ENCODE measurements at regions not wholly inside any gene's neighbourhood (a gene's known extent, or its start where the extent isn't known, plus 50 kb on each side); places are given as distances from the start of the nearest gene placed in this dataset.

DNA sequence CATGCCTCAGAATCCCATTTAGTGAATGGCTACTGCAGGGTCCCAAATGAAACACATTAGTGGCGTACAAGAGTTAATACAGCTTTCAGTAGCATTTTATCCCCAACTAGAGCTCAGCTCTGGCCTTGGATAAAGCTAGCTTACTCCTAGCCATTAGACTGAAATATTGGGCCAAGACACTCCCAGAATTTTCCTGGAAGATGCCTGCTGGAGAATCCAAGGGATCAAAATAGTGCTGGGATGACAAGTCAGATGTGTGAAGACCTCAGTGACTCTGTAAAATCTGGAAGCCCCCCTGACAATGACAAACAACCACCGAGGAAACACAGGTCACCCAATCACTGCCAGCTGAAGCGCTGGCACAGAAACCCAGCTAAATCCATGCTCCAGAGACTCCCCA is 303.1 kb upstream of the SORL1-AS1 start:
- no peaks in the 10 kb centered on the region for H3F3A ChIP-seq (replicated peaks; ENCODE audit: insufficient read depth)
- CTCF ChIA-PET, result interaction anchor here (1.6 kb wide), 1 partner anchor 101 kb away, joined by 4 read pairs; no protein-coding TSS in a partner anchor

More for the DNA sequence above, 303.1 kb upstream of the SORL1-AS1 start:
- no peak overlapping the region for H3K4me2 ChIP-seq
- peaks cover 0 to 4% of the 10 kb centered on the region in 2 experiments; a peak in 2 of 4 replicates for H3K4me1 ChIP-seq (ENCODE audit: control insufficient read depth in 1 of 2, insufficient read depth in 2 of 2, low read depth in 1 of 2, low read length in 1 of 2)
- TF ChIP-seq YY1 (IDR thresholded peaks at IDR 0.05; ENCODE audit: low read depth) (no peak), JUND (IDR thresholded peaks at IDR 0.05) (no peak), IRF3 (IDR thresholded peaks at IDR 0.05; ENCODE audit: low read depth, low read length) (no peak), RCOR1 (IDR thresholded peaks at IDR 0.05; ENCODE audit: low read length) (no peak), FOSL2 (IDR thresholded peaks at IDR 0.05; ENCODE audit: borderline replicate concordance, low read depth) (no peak), EZH2phosphoT487 (IDR thresholded peaks at IDR 0.05; ENCODE audit: borderline replicate concordance, low read depth) (no peak), POLR2AphosphoS5 (IDR thresholded peaks at IDR 0.05; ENCODE audit: low read depth, low read length) (no peak), TEAD4 (IDR thresholded peaks at IDR 0.05; ENCODE audit: borderline replicate concordance, insufficient read depth) (no peak), MAX (IDR thresholded peaks at IDR 0.05; ENCODE audit: low read depth) (no peak), PBX3 (IDR thresholded peaks at IDR 0.05) (no peak), TCF12 (IDR thresholded peaks at IDR 0.05) (no peak), FOXM1 (IDR thresholded peaks at IDR 0.05; ENCODE audit: low read depth) (no peak), FOXJ3 (CRISPR knock-in tag; IDR thresholded peaks at IDR 0.05) (no peak), GATA2 (CRISPR knock-in tag; IDR thresholded peaks at IDR 0.05) (no peak), NRF1 (IDR thresholded peaks at IDR 0.05; ENCODE audit: low read depth, low read length) (no peak), SMC3 (IDR thresholded peaks at IDR 0.05; ENCODE audit: low read depth, low read length) (no peak)
- TF ChIP-seq, protein P1, sequence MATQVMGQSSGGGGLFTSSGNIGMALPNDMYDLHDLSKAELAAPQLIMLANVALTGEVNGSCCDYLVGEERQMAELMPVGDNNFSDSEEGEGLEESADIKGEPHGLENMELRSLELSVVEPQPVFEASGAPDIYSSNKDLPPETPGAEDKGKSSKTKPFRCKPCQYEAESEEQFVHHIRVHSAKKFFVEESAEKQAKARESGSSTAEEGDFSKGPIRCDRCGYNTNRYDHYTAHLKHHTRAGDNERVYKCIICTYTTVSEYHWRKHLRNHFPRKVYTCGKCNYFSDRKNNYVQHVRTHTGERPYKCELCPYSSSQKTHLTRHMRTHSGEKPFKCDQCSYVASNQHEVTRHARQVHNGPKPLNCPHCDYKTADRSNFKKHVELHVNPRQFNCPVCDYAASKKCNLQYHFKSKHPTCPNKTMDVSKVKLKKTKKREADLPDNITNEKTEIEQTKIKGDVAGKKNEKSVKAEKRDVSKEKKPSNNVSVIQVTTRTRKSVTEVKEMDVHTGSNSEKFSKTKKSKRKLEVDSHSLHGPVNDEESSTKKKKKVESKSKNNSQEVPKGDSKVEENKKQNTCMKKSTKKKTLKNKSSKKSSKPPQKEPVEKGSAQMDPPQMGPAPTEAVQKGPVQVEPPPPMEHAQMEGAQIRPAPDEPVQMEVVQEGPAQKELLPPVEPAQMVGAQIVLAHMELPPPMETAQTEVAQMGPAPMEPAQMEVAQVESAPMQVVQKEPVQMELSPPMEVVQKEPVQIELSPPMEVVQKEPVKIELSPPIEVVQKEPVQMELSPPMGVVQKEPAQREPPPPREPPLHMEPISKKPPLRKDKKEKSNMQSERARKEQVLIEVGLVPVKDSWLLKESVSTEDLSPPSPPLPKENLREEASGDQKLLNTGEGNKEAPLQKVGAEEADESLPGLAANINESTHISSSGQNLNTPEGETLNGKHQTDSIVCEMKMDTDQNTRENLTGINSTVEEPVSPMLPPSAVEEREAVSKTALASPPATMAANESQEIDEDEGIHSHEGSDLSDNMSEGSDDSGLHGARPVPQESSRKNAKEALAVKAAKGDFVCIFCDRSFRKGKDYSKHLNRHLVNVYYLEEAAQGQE (IDR thresholded peaks at IDR 0.05; ENCODE audit: low read depth, low read length), result no peak
- TF ChIP-seq, protein P2, sequence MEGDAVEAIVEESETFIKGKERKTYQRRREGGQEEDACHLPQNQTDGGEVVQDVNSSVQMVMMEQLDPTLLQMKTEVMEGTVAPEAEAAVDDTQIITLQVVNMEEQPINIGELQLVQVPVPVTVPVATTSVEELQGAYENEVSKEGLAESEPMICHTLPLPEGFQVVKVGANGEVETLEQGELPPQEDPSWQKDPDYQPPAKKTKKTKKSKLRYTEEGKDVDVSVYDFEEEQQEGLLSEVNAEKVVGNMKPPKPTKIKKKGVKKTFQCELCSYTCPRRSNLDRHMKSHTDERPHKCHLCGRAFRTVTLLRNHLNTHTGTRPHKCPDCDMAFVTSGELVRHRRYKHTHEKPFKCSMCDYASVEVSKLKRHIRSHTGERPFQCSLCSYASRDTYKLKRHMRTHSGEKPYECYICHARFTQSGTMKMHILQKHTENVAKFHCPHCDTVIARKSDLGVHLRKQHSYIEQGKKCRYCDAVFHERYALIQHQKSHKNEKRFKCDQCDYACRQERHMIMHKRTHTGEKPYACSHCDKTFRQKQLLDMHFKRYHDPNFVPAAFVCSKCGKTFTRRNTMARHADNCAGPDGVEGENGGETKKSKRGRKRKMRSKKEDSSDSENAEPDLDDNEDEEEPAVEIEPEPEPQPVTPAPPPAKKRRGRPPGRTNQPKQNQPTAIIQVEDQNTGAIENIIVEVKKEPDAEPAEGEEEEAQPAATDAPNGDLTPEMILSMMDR (IDR thresholded peaks at IDR 0.05), result no peak
- no peak overlapping the region for H2AFZ ChIP-seq (ENCODE audit: low read depth)
- no peaks in the 10 kb centered on the region for H3K36me3 ChIP-seq (replicated peaks in 1 of 2; ENCODE audit: control insufficient read depth in 1 of 2, insufficient read depth in 2 of 2, low read length in 1 of 2)
- POLR2A ChIA-PET, result no interaction called here
- no peak overlapping the region for H3K9ac ChIP-seq
- H3K9me3 ChIP-seq, result no peaks in the 10 kb centered on the region
- H3K9me2 ChIP-seq, result no peaks in the 10 kb centered on the region
- H3K27ac ChIP-seq (ENCODE audit: low read depth in 2 of 2, low read length in 1 of 2), result no peak overlapping the region
- H3K27me3 ChIP-seq (ENCODE audit: insufficient read depth), result no peaks in the 10 kb centered on the region
- no peak for DNase-seq
- no peak overlapping the region for H3K4me3 ChIP-seq (ENCODE audit: low read depth in 2 of 2, low read length in 1 of 2)
- no peaks in the 10 kb centered on the region for H4K20me1 ChIP-seq (ENCODE audit: insufficient read depth)
- 82% methylated on average over 3 of the region's 3 CpGs for whole genome bisulfite sequencing (ENCODE audit: low lambda C conversion rate)
- no peaks in the 10 kb centered on the region for H3K79me2 ChIP-seq (ENCODE audit: insufficient read depth)
